ENCODE measurements at regions not wholly inside any gene's neighbourhood (a gene's known extent, or its start where the extent isn't known, plus 50 kb on each side); places are given as distances from the start of the nearest gene placed in this dataset.

DNA sequence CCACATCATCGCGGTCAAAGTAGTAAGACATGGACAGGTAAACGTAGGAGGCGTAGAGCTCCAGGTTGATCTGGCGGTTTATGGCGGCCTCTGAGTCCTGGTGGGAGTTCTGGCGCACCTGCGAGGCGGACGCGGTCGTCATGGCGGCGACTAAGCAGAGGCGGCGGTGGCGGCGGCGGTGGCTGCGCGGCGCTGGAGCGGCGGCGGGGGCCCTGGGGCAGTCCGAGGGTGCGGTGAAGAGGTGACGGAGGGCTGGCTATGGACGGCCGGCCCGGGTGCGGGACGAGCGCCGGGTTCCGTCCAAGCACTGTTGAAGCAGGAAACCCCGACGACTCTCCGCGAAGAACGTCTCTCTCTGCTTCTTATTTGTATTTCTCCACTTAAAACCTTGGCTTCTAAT is 484.3 kb upstream of the SGCG start:
- H3K18ac ChIP-seq (ENCODE audit: low read length), result no peak overlapping the region
- no peak overlapping the region for H2BK120ac ChIP-seq (ENCODE audit: insufficient read depth, low read length, poor library complexity)
- H3K9me3 ChIP-seq (ENCODE audit: insufficient read depth, low read depth, low read length), result no peaks in the 10 kb centered on the region
- H2BK12ac ChIP-seq (ENCODE audit: low read length), result no peak overlapping the region
- DNase-seq, result peak in 1 of 2 donors; percentile 17
- no peak overlapping the region for H3K14ac ChIP-seq (ENCODE audit: low read length)
- H2AK5ac ChIP-seq (ENCODE audit: low read length), result no peak overlapping the region
- H3K4ac ChIP-seq (ENCODE audit: low read depth, low read length), result no peak overlapping the region
- H3K79me1 ChIP-seq (ENCODE audit: low read length), result no peaks in the 10 kb centered on the region
- no peak overlapping the region for H3K4me2 ChIP-seq (ENCODE audit: low read length)
- H3K36me3 ChIP-seq (ENCODE audit: control insufficient read depth in 1 of 2, insufficient read depth in 2 of 2, low read length in 2 of 2), result no peaks in the 10 kb centered on the region
- no peak overlapping the region for H4K91ac ChIP-seq (ENCODE audit: low read depth, low read length)
- H4K12ac ChIP-seq (ENCODE audit: low read depth, low read length), result no peak overlapping the region
- H3K27ac ChIP-seq (ENCODE audit: low read depth, low read length), result no peak overlapping the region
- WGBS (ENCODE audit: extremely low coverage, insufficient coverage, insufficient read length), result no CpG with 5 or more reads among the region's 41 CpGs
- no peak overlapping the region for H3K4me3 ChIP-seq (ENCODE audit: low read depth, low read length)
- H2AFZ ChIP-seq (ENCODE audit: insufficient read depth, low read length, poor library complexity), result no peak overlapping the region
- H3K79me2 ChIP-seq (ENCODE audit: control insufficient read depth, insufficient read depth, low read length, poor library complexity), result no peaks in the 10 kb centered on the region
- H3K4me1 ChIP-seq (ENCODE audit: control insufficient read depth in 1 of 2, insufficient read depth in 2 of 2, low read length in 2 of 2), result no peaks in the 10 kb centered on the region
- H3K23ac ChIP-seq (ENCODE audit: low read length), result no peak overlapping the region
- H3K9ac ChIP-seq (ENCODE audit: low read length), result no peak overlapping the region
- H2BK5ac ChIP-seq (ENCODE audit: low read depth, low read length, poor library complexity), result no peak overlapping the region
- no peaks in the 10 kb centered on the region for H3K27me3 ChIP-seq (ENCODE audit: insufficient read depth, low read length)
- no peak overlapping the region for H4K8ac ChIP-seq (ENCODE audit: low read depth, low read length)

DNA sequence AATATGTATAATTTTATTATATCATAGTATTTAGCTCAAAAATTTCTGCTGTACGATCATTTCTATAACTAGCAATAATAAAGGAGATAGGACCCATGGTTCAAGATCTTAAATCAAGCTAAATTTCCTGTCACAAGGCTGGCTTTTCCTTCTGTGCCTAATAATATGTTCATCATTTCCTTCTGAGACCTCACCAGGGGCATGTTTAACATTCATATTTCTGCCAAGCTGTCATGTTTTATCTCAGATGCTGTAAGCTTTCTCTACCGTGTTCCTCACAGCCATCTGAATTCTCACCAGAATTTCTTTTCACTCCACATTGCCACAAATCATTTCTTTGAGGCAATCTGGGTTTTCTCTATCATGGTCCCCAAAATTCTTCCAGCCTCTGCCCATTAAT is 482.3 kb upstream of the SGCG start:
- Histone ChIP-seq H3K4ac (ENCODE audit: low read depth, low read length) (no peak overlapping the region), H3K36me3 (ENCODE audit: control insufficient read depth in 1 of 2, insufficient read depth in 2 of 2, low read length in 2 of 2) (no peaks in the 10 kb centered on the region)

DNA sequence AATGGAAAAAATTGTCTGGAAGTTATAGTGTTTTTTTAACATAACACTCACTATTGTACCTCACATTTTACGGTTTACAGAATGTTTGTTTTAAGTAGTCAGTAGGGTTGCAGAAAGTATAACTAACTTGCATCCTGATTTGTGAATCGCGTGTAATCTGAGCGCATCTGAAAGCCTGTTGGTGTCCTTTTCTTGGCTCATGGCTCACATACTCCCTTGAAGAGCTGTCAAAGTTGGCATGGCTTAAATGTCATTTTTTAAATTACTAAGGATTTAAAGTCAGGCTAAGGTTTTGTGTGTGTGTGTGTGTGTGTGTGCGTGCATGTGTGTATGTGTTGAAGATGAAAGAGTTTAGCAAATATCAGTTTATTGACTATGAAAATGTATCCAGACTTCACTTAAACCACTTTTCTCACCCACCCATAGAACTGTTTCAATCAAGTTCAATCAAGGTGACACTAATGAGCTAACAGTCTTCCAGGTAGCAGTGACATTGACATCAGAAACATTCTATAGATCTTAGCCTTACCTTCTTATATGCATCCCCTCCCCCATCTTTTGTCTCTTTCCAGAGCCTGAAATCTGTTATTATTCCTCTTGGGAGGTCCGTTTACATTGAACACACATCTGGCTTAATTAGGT is 480.4 kb upstream of the SGCG start:
- no peaks in the 10 kb centered on the region for H3K79me2 ChIP-seq (ENCODE audit: control insufficient read depth, insufficient read depth, low read length, poor library complexity)
- H3K27ac ChIP-seq (ENCODE audit: low read depth, low read length), result no peak overlapping the region
- no peak overlapping the region for H2AFZ ChIP-seq (ENCODE audit: insufficient read depth, low read length, poor library complexity)
- H2BK5ac ChIP-seq (ENCODE audit: low read depth, low read length, poor library complexity), result no peak overlapping the region
- no peaks in the 10 kb centered on the region for H3K79me1 ChIP-seq (ENCODE audit: low read length)
- H3K27me3 ChIP-seq (ENCODE audit: insufficient read depth, low read length), result no peaks in the 10 kb centered on the region
- H4K8ac ChIP-seq (ENCODE audit: low read depth, low read length), result no peak overlapping the region
- no peak for DNase-seq
- no peak overlapping the region for H3K23ac ChIP-seq (ENCODE audit: low read length)
- no peak overlapping the region for H2AK5ac ChIP-seq (ENCODE audit: low read length)
- no peak overlapping the region for H3K18ac ChIP-seq (ENCODE audit: low read length)
- no peaks in the 10 kb centered on the region for H3K4me1 ChIP-seq (ENCODE audit: control insufficient read depth in 1 of 2, insufficient read depth in 2 of 2, low read length in 2 of 2)
- no CpG with 5 or more reads among the region's 6 CpGs for WGBS (ENCODE audit: extremely low coverage, insufficient coverage, insufficient read length)
- H3K36me3 ChIP-seq (ENCODE audit: control insufficient read depth in 1 of 2, insufficient read depth in 2 of 2, low read length in 2 of 2), result no peaks in the 10 kb centered on the region
- H4K12ac ChIP-seq (ENCODE audit: low read depth, low read length), result no peak overlapping the region
- no peak overlapping the region for H3K4me3 ChIP-seq (ENCODE audit: low read depth, low read length)
- H2BK120ac ChIP-seq (ENCODE audit: insufficient read depth, low read length, poor library complexity), result no peak overlapping the region
- no peaks in the 10 kb centered on the region for H3K9me3 ChIP-seq (ENCODE audit: insufficient read depth, low read depth, low read length)
- H3K4me2 ChIP-seq (ENCODE audit: low read length), result no peak overlapping the region
- no peak overlapping the region for H3K4ac ChIP-seq (ENCODE audit: low read depth, low read length)
- H2BK12ac ChIP-seq (ENCODE audit: low read length), result no peak overlapping the region
- no peak overlapping the region for H3K9ac ChIP-seq (ENCODE audit: low read length)
- H4K91ac ChIP-seq (ENCODE audit: low read depth, low read length), result no peak overlapping the region
- H3K14ac ChIP-seq (ENCODE audit: low read length), result no peak overlapping the region

More for the DNA sequence above, 482.3 kb upstream of the SGCG start:
- no peak overlapping the region for H2AFZ ChIP-seq (ENCODE audit: insufficient read depth, low read length, poor library complexity)
- no peak overlapping the region for H4K12ac ChIP-seq (ENCODE audit: low read depth, low read length)
- no CpG with 5 or more reads among the region's 2 CpGs for WGBS (ENCODE audit: extremely low coverage, insufficient coverage, insufficient read length)
- no peaks in the 10 kb centered on the region for H3K4me1 ChIP-seq (ENCODE audit: control insufficient read depth in 1 of 2, insufficient read depth in 2 of 2, low read length in 2 of 2)
- no peak overlapping the region for H2BK12ac ChIP-seq (ENCODE audit: low read length)
- no peak overlapping the region for H2BK5ac ChIP-seq (ENCODE audit: low read depth, low read length, poor library complexity)
- no peak overlapping the region for H3K23ac ChIP-seq (ENCODE audit: low read length)
- no peak overlapping the region for H3K4me2 ChIP-seq (ENCODE audit: low read length)
- no peak overlapping the region for H3K14ac ChIP-seq (ENCODE audit: low read length)
- DNase-seq, result no peak
- no peak overlapping the region for H3K27ac ChIP-seq (ENCODE audit: low read depth, low read length)
- no peaks in the 10 kb centered on the region for H3K79me1 ChIP-seq (ENCODE audit: low read length)
- H3K9ac ChIP-seq (ENCODE audit: low read length), result no peak overlapping the region
- H2AK5ac ChIP-seq (ENCODE audit: low read length), result no peak overlapping the region
- H4K8ac ChIP-seq (ENCODE audit: low read depth, low read length), result no peak overlapping the region
- H3K9me3 ChIP-seq (ENCODE audit: insufficient read depth, low read depth, low read length), result no peaks in the 10 kb centered on the region
- no peak overlapping the region for H3K18ac ChIP-seq (ENCODE audit: low read length)
- H3K79me2 ChIP-seq (ENCODE audit: control insufficient read depth, insufficient read depth, low read length, poor library complexity), result no peaks in the 10 kb centered on the region
- H2BK120ac ChIP-seq (ENCODE audit: insufficient read depth, low read length, poor library complexity), result no peak overlapping the region
- H3K27me3 ChIP-seq (ENCODE audit: insufficient read depth, low read length), result no peaks in the 10 kb centered on the region
- no peak overlapping the region for H4K91ac ChIP-seq (ENCODE audit: low read depth, low read length)
- H3K4me3 ChIP-seq (ENCODE audit: low read depth, low read length), result no peak overlapping the region

DNA sequence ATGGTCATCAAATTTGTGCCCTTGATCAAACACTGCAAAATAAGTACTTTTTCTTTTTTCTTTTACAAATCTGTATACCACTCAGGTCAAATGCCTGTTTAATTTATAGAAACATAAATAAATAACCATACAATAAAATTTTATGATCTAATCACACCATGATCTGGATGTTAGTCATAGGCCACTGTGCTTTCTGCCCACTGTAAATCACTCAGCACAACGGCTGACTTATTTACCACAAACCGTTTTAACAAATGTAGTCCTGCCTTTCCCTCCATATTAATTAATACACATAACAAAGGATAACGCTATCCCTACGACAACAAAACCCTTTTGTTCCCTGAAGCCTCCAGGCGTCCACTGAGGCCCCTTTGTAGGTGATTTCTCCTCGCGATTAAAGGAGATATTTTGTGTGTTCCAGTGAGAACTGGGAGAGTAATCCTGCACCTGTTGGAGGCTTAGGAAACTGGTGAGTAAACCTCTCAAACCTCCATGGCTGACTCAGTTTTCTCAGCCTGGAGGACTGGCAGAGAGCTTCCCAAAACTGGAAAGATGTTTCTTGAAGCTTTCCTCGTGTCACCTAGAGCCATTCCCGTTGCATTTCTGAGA is 477.1 kb upstream of the SGCG start:
- Histone ChIP-seq H2BK12ac (ENCODE audit: low read length) (no peak overlapping the region), H3K14ac (ENCODE audit: low read length) (no peak overlapping the region), H3K18ac (ENCODE audit: low read length) (no peak overlapping the region), H4K12ac (ENCODE audit: low read depth, low read length) (no peak overlapping the region), H4K8ac (ENCODE audit: low read depth, low read length) (no peak overlapping the region), H3K4ac (ENCODE audit: low read depth, low read length) (no peak overlapping the region), H3K4me1 (ENCODE audit: control insufficient read depth in 1 of 2, insufficient read depth in 2 of 2, low read length in 2 of 2) (no peaks in the 10 kb centered on the region), H3K79me2 (ENCODE audit: control insufficient read depth, insufficient read depth, low read length, poor library complexity) (no peaks in the 10 kb centered on the region), H3K4me3 (ENCODE audit: low read depth, low read length) (no peak overlapping the region), H2BK5ac (ENCODE audit: low read depth, low read length, poor library complexity) (no peak overlapping the region), H2AK5ac (ENCODE audit: low read length) (no peak overlapping the region), H3K27ac (ENCODE audit: low read depth, low read length) (no peak overlapping the region), H3K27me3 (ENCODE audit: insufficient read depth, low read length) (no peaks in the 10 kb centered on the region), H3K9ac (ENCODE audit: low read length) (no peak overlapping the region), H2AFZ (ENCODE audit: insufficient read depth, low read length, poor library complexity) (no peak overlapping the region), H3K79me1 (ENCODE audit: low read length) (no peaks in the 10 kb centered on the region), H4K91ac (ENCODE audit: low read depth, low read length) (no peak overlapping the region), H2BK120ac (ENCODE audit: insufficient read depth, low read length, poor library complexity) (no peak overlapping the region), H3K9me3 (ENCODE audit: insufficient read depth, low read depth, low read length) (no peaks in the 10 kb centered on the region), H3K23ac (ENCODE audit: low read length) (no peak overlapping the region), H3K4me2 (ENCODE audit: low read length) (no peak overlapping the region), H3K36me3 (ENCODE audit: control insufficient read depth in 1 of 2, insufficient read depth in 2 of 2, low read length in 2 of 2) (no peaks in the 10 kb centered on the region)
- DNase-seq, result no peak
- WGBS (ENCODE audit: extremely low coverage, insufficient coverage, insufficient read length), result no CpG with 5 or more reads among the region's 9 CpGs
